GM20000 (cell line): ENCODE measurements at regions not wholly inside any gene's neighbourhood (a gene's known extent, or its start where the extent isn't known, plus 50 kb on each side); places are given as distances from the start of the nearest gene placed in this dataset.
A peak's percentile ranks its signal among the peaks of the same experiment; 100 is the strongest.

Experiments
- DNase-seq: peaks from one replicate; pipeline ENCODE4 v3.0.0; 2012; ENCODE audit warnings: low spot score
- CTCF ChIP-seq: IDR thresholded peaks from 2 replicates; pipeline ENCODE4 v1.5.1; 2012; ENCODE audit warnings: mild to moderate bottlenecking, control low read depth; ENCODE audit errors: extremely low read depth, missing control alignments

GRCh38 chr6:27176523-27177484, 70.7 kb upstream of the PRSS16 start:
- peak; percentile 30 for DNase-seq

GRCh38 chr6:27177485-27178406, 69.8 kb upstream of the PRSS16 start:
- peak; percentile 51 for TF ChIP-seq CTCF
- peak; percentile 65 for DNase-seq

More at GRCh38 chr6:27176523-27177484, 70.7 kb upstream of the PRSS16 start:
- TF ChIP-seq CTCF = no peak

- no peak for TF ChIP-seq CTCF
- no peak for DNase-seq
Observed at GRCh38 chr6:27178407-27178730, 69.1 kb upstream of the PRSS16 start.

- no peak for TF ChIP-seq CTCF
- DNase-seq = no peak
Observed at GRCh38 chr6:27178860-27179259, 68.6 kb upstream of the PRSS16 start.

- TF ChIP-seq CTCF = no peak
Observed at GRCh38 chr6:27183060-27183832, 64.3 kb upstream of the PRSS16 start.

GRCh38 chr6:27187231-27188060, 60.1 kb upstream of the PRSS16 start:
- no peak for DNase-seq
- TF ChIP-seq CTCF = no peak

More at GRCh38 chr6:27183060-27183832, 64.3 kb upstream of the PRSS16 start:
- DNase-seq = no peak
